Erythroblast (primary cell): ENCODE measurements at regions not wholly inside any gene's neighbourhood (a gene's known extent, or its start where the extent isn't known, plus 50 kb on each side); places are given as distances from the start of the nearest gene placed in this dataset.

Experiments used
- GATA1 ChIP-seq: IDR thresholded peaks from 2 replicates; pipeline ENCODE4 v1.6.1; 2011; ENCODE audit warnings: low read depth, mild to moderate bottlenecking, control low read depth, low read length, moderate library complexity
- POLR2A ChIP-seq: IDR thresholded peaks from 2 replicates; pipeline ENCODE4 v1.6.1; 2011; ENCODE audit warnings: mild to moderate bottlenecking, low read length

GRCh38 chr1:189205863-189206262 is 1271.8 kb downstream of the BRINP3 start:
- no peak for TF ChIP-seq POLR2A
- TF ChIP-seq GATA1: no peak
